Caki2 (cell line): ENCODE measurements at regions not wholly inside any gene's neighbourhood (a gene's known extent, or its start where the extent isn't known, plus 50 kb on each side); places are given as distances from the start of the nearest gene placed in this dataset.
"Not testable (repeated sequence)": the region's sequence is repeated elsewhere in the genome, so short reads cannot be mapped to it uniquely, and the experiment has no call there.

Experiments used
- DNase-seq: peaks from one replicate; pipeline ENCODE4 v3.0.0-alpha.2; 2015; ENCODE audit warnings: low read depth
- in situ Hi-C: cut with HindIII; loops from 2 replicates; pipeline ENCODE4 v1.10.0; 2016; ENCODE audit warnings: low sequenced_read_pairs, low pct_unique_long_range_greater_than_20kb, mixed read lengths

- DNase-seq = no peak
- in situ Hi-C loops = no loop called here
Measured at GRCh38 chr22:49404576-49405241, 423.0 kb downstream of the BRD1 start.

GRCh38 chr22:49404020-49404419 is 423.7 kb downstream of the BRD1 start:
- no peak for DNase-seq
- in situ Hi-C loops = no loop called here

- in situ Hi-C loops = no loop called here
- no peak for DNase-seq
Measured at GRCh38 chr22:49403102-49403501, 424.6 kb downstream of the BRD1 start.

- in situ Hi-C loops = no loop called here
- DNase-seq = no peak
Measured at GRCh38 chr22:49402169-49402568, 425.5 kb downstream of the BRD1 start.

- in situ Hi-C loops = no loop called here
- DNase-seq = no peak
Measured at GRCh38 chr22:49400941-49401598, 426.6 kb downstream of the BRD1 start.

GRCh38 chr22:49400136-49400940 is 427.3 kb downstream of the BRD1 start:
- DNase-seq = no peak
- in situ Hi-C loops = no loop called here

- no peak for DNase-seq
- in situ Hi-C loops = no loop called here
Measured at GRCh38 chr22:49398646-49399045, 429.0 kb downstream of the BRD1 start.

GRCh38 chr22:49398115-49398514 is 429.6 kb downstream of the BRD1 start:
- in situ Hi-C loops = no loop called here
- DNase-seq = no peak

- in situ Hi-C loops = no loop called here
Measured at GRCh38 chr22:49396817-49397216, 430.9 kb downstream of the BRD1 start.

GRCh38 chr22:49395617-49396016 is 432.1 kb downstream of the BRD1 start:
- in situ Hi-C loops = no loop called here
- no peak for DNase-seq

More at GRCh38 chr22:49396817-49397216, 430.9 kb downstream of the BRD1 start:
- DNase-seq = no peak

GRCh38 chr22:49395062-49395461 is 432.6 kb downstream of the BRD1 start:
- in situ Hi-C loops, DNase-seq: not testable (repeated sequence)

- in situ Hi-C loops = no loop called here
Measured at GRCh38 chr22:49394116-49394785, 433.4 kb downstream of the BRD1 start.

GRCh38 chr22:49393526-49393925 is 434.1 kb downstream of the BRD1 start:
- no peak for DNase-seq
- in situ Hi-C loops = no loop called here

More at GRCh38 chr22:49394116-49394785, 433.4 kb downstream of the BRD1 start:
- DNase-seq = no peak

GRCh38 chr22:49392841-49393510 is 434.7 kb downstream of the BRD1 start:
- in situ Hi-C loops = no loop called here
- no peak for DNase-seq

- in situ Hi-C loops = no loop called here
- DNase-seq = no peak
Measured at GRCh38 chr22:49392247-49392646, 435.4 kb downstream of the BRD1 start.

- DNase-seq = no peak
- in situ Hi-C loops = no loop called here
Measured at GRCh38 chr22:49391436-49391835, 436.2 kb downstream of the BRD1 start.

GRCh38 chr22:49390954-49391353 is 436.7 kb downstream of the BRD1 start:
- no peak for DNase-seq
- in situ Hi-C loops = no loop called here

GRCh38 chr22:49383909-49384308 is 443.8 kb downstream of the BRD1 start:
- in situ Hi-C loops = not testable (repeated sequence)

More at GRCh38 chr22:49383909-49384308, 443.8 kb downstream of the BRD1 start:
- not testable (repeated sequence) for DNase-seq
